Lower leg skin (tissue), 4 donors: ENCODE measurements at regions not wholly inside any gene's neighbourhood (a gene's known extent, or its start where the extent isn't known, plus 50 kb on each side); places are given as distances from the start of the nearest gene placed in this dataset.
A peak's percentile ranks its signal among the peaks of the same experiment; 100 is the strongest.
"Not testable (repeated sequence)": the region's sequence is repeated elsewhere in the genome, so short reads cannot be mapped to it uniquely, and the experiment has no call there.

Experiments
- DNase-seq, 2 donors: peaks; one replicate each; pipeline ENCODE4 v3.0.0-alpha.2; 2019; ENCODE audit warnings: low spot score in 2 of 2
- H3K4me3 ChIP-seq: fragments of 200-600 bp; sonication (generic); 2 replicates; pipeline ENCODE4 v1.5.1; 2017; ENCODE audit warnings: mild to moderate bottlenecking, low read depth; ENCODE audit not compliant: poor library complexity, severe bottlenecking
- CTCF ChIP-seq, 3 donors: fragments of 450-650 bp; IDR thresholded peaks; one replicate each; pipeline ENCODE4 v1.5.1; 2016; ENCODE audit warnings: antibody characterized with exemption in 3 of 3, mild to moderate bottlenecking in 3 of 3, moderate library complexity in 2 of 3
- POLR2A ChIP-seq, 2 donors: fragments of 450-650 bp; IDR thresholded peaks; one replicate each; pipeline ENCODE4 v1.6.1; 2016 to 2017; ENCODE audit warnings: antibody characterized with exemption in 2 of 2, mild to moderate bottlenecking in 1 of 2, moderate library complexity in 1 of 2
- WGBS, 2 donors: methylation state at CpG; one replicate each; pipeline ENCODE4 v1.1.5; 2018; 5-methylcytosine and 5-hydroxymethylcytosine counted together
- intact Hi-C: fragments of 100-400 bp; cut with DNase I; formaldehyde crosslinking; loops from one replicate; pipeline ENCODE4 v1.15.0; 2023; ENCODE audit warnings: low total_unique reads

DNA sequence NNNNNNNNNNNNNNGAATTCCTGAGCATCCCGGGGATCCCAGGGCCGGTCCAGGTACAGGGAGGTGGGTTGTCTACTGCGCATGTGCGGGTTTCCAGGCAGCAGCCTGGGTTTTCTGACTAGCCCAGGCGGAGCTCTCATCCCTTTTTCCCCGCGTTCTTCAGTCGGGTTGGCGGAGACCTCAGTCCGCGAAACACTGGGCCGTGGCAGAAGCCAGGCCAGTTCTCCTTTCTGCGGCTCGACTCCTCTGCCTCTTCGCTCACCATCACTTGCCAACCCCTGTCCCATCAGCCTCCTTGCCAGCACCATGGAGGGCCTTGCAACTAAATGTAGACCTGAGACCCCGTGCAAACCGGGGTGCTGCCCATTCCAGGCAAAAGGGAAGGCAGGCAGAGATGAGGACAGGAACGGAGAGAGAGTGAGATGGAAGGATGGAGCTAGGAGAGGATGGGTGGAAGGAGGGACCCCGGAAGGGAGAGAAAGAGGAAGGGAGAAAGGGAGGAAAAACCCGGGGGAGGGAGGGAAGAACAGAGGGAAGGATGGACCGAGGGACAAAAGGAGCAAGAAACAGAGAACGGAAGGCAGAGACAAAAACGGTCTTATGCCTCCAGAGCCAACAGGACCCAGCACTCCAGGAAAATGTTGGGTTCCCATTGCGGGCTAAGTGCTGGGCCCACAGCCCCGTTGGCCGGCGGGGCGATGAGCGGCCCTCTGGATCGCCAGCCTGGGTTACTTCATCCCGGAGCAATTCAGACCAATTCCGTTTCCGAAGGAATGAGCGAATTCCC lies 445.4 kb upstream of the DEFB115 start:
- DNase-seq, result no peak
- 57 to 68% methylated on average over 33 of the region's 34 CpGs for WGBS, 2 donors
- TF ChIP-seq CTCF (IDR thresholded peaks at IDR 0.05), result no peak
- no peak for TF ChIP-seq POLR2A (IDR thresholded peaks at IDR 0.05)
- no peak overlapping the region for H3K4me3 ChIP-seq
- intact Hi-C loops, result no loop called here

DNA sequence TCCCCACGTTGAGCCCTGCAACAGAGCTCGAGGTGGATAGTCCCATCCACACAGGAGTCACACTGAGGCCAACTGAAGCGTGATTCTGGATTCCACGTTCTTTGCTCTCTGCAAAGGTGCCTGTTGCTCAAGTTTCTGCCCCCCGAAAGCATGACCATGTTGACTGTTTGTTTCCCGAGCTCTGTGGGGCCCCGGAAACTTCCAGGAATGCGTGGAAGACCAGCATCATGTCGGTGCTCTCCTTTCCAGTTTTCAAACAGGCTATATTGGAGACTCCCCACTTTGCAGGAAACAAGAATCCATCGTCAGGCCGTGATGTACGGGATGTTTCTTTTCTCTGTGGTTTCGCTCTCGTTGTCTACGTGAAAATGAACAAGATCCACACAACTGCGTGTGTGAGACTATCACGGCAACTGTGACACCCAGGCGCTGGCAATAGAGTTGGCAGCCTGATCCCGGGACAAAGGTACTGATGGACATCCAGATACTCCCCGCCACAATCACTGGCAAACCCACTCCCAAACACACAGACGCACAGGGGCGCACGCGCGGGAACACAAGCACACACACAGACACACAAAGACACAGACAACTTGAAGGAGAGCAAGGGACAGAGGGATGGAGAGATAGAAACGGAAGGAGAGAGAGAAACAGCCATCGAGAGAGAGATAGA lies 444.6 kb upstream of the DEFB115 start:
- no peak for DNase-seq
- 72 to 77% methylated on average over 27 of the region's 27 CpGs for WGBS, 2 donors
- TF ChIP-seq POLR2A (IDR thresholded peaks at IDR 0.05) (no peak), CTCF (IDR thresholded peaks at IDR 0.05) (no peak)
- intact Hi-C loops, result no loop called here
- no peak overlapping the region for H3K4me3 ChIP-seq

DNA sequence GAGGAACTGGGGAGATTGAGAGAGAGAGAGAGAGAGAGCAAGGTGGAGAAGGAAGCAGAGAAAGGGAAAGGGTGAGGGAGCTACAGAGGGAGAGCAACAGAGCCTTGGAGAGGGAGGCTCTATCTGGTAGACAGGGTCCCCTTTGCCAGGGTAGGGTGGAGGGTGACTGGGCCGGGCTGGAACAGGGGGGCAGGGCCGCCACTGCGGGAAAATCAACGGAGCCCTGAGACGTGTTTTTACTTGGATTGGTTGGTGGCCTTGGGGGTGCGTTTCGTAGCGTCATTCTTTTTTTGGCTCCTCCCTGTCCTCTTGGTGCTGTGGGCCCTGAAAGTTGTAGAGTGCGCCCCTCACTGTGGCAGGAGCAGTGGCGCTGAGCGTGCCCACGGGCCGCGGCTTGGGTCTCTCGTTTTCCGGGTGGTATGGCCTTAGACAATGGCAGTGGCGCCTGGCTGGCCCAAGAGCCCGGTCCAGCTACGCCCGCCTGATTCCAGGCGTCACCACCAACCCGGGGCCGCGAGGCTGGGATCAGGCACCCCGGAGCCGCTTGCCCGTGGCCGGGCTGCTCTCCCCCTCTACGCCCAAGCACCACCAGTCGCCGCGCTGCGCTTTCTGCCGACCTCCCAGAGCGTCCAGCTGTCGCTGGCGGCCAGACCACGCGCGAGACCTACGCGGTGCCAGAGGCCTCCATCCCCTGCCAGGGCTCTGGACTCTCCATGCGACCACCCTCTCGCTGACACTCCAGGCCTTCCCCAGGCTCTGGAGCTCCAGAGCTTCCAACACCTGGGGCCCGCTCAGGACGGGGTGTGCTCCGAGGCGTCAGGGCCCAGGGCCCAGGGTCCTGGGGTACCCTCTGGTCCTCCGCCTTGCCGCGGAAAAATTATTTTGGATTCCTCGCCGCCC lies 443.8 kb upstream of the DEFB115 start:
- intact Hi-C loops, H3K4me3 ChIP-seq: not testable (repeated sequence)
- 74 to 82% methylated on average over 53 of the region's 53 CpGs for WGBS, 2 donors
- peak in 1 of 2 donors; percentile 91 for DNase-seq

GRCh38 chr20:30814312-30814639 lies 443.2 kb upstream of the DEFB115 start:
- 76 to 78% methylated on average over 24 of the region's 24 CpGs for WGBS, 2 donors
- H3K4me3 ChIP-seq, intact Hi-C loops, DNase-seq: not testable (repeated sequence)

DNA sequence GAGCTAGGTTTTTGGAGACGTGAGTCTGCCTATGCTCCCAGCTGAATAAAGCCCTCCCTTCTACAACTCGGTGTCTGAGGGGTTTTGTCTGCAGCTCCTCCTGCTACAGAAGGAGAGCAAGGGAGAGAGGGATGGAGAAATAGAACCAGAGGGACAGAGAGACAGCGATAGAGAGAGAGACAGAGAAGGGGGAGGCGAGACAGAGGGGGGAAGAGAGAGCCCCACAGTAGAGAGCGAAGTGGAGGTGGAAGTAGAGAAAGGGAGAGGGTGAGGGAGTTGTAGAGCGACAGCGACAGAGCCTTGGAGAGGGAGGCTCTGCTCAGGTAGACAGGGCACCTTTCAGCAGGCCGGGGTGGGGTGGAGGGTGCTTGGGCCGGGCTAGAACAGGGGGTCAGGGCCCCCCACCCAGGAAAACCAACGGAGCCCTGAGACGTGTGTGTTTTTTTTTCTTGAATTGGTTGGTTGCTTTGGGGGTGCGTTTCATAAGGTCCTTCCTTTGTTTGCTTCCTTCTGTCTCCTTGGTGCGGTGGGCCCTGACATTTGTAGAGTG lies 442.4 kb upstream of the DEFB115 start:
- 68 to 73% methylated on average over 13 of the region's 13 CpGs for WGBS, 2 donors

DNA sequence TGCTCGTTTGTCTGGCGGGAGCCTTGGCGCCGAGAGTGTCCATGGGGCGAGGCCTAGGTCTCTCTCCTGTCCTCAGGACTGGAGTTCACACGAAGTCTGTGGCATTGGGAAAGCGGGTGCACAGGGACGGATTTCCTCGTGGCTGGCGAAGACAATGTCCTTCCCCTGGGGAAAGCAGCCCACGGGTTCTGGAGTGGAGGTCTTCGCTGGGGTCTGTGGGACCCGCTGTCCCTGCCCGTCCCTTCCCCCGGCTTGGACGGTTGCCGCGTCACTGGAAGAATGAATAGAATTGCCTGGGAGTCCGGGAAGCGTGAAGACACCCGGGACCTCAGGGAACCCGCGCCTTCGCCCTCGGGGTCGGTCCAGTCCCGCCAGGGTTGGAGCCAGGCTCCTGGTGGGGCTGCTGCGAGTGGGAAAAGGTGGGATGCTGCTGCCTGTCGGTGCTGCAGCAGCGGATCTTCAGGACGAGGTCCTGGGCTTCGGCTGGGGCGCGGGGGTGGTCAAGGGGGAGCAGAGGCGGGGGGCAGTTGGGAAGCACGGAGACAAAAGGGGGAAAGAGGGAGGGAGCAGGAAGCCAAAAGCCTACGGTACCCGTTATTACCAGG lies 441.8 kb upstream of the DEFB115 start:
- TF ChIP-seq CTCF (IDR thresholded peaks at IDR 0.05), result no peak
- no peak for TF ChIP-seq POLR2A (IDR thresholded peaks at IDR 0.05)
- no peak overlapping the region for H3K4me3 ChIP-seq
- 67 to 80% methylated on average over 38 of the region's 38 CpGs for WGBS, 2 donors
- intact Hi-C loops, result no loop called here
- no peak for DNase-seq

More for the DNA sequence above, 442.4 kb upstream of the DEFB115 start:
- DNase-seq, result peak in 1 of 2 donors; percentile 91
- H3K4me3 ChIP-seq, intact Hi-C loops: not testable (repeated sequence)
